SK-N-SH treated with all-trans-retinoic acid at 6 μM for 48 hours (cell line): ENCODE measurements at regions not wholly inside any gene's neighbourhood (a gene's known extent, or its start where the extent isn't known, plus 50 kb on each side); places are given as distances from the start of the nearest gene placed in this dataset.

Source experiments
- ARNTL ChIP-seq: fragments of 450-650 bp; formaldehyde crosslinking; IDR thresholded peaks from 2 replicates; pipeline ENCODE4 v1.5.0; 2020; ENCODE audit warnings: low read depth, mild to moderate bottlenecking, moderate library complexity, borderline replicate concordance
- BACH2 ChIP-seq: fragments of 250-450 bp; sonication (Bioruptor Pico); IDR thresholded peaks from 2 replicates; pipeline ENCODE4 v1.9.0; 2021; ENCODE audit warnings: mild to moderate bottlenecking, borderline replicate concordance
- ESRRG ChIP-seq: fragments of 250-450 bp; sonication (Bioruptor Pico); IDR thresholded peaks from 2 replicates; pipeline ENCODE4 v1.6.1; 2021; ENCODE audit warnings: mild to moderate bottlenecking
- GLIS3 ChIP-seq: fragments of 250-450 bp; sonication (Bioruptor Pico); IDR thresholded peaks from 2 replicates; pipeline ENCODE4 v1.5.0; 2020; ENCODE audit warnings: mild to moderate bottlenecking, moderate library complexity
- RARB ChIP-seq: fragments of 250-450 bp; sonication (Bioruptor Pico); IDR thresholded peaks from 2 replicates; pipeline ENCODE4 v1.8.0; 2021; ENCODE audit warnings: mild to moderate bottlenecking, moderate library complexity
- TSHZ2 ChIP-seq: fragments of 250-450 bp; sonication (Bioruptor Pico); IDR thresholded peaks from 2 replicates; pipeline ENCODE4 v1.5.0; 2020; ENCODE audit warnings: mild to moderate bottlenecking, moderate library complexity
- ZC3H10 ChIP-seq: fragments of 250-450 bp; sonication (Bioruptor Pico); IDR thresholded peaks from 2 replicates; pipeline ENCODE4 v1.5.1; 2021; ENCODE audit warnings: mild to moderate bottlenecking, moderate library complexity
- ZFP3 ChIP-seq: fragments of 250-450 bp; sonication (Bioruptor Pico); IDR thresholded peaks from 2 replicates; pipeline ENCODE4 v1.5.0; 2020; ENCODE audit warnings: mild to moderate bottlenecking, moderate library complexity
- ZFP30 ChIP-seq: fragments of 450-650 bp; formaldehyde crosslinking; IDR thresholded peaks from 2 replicates; pipeline ENCODE4 v1.5.0; 2022; ENCODE audit warnings: mild to moderate bottlenecking, moderate library complexity
- ZNF70 ChIP-seq: fragments of 450-650 bp; formaldehyde crosslinking; IDR thresholded peaks from 2 replicates; pipeline ENCODE4 v1.5.0; 2020; ENCODE audit warnings: mild to moderate bottlenecking, moderate library complexity
- ZNF8 ChIP-seq: fragments of 450-650 bp; formaldehyde crosslinking; IDR thresholded peaks from 2 replicates; pipeline ENCODE4 v1.5.0; 2020; ENCODE audit warnings: mild to moderate bottlenecking, moderate library complexity
- TF ChIP-seq, protein P1 (sequence below): fragments of 250-450 bp; sonication (Bioruptor Pico); IDR thresholded peaks from 2 replicates; pipeline ENCODE4 v1.5.1; 2020; ENCODE audit warnings: low read depth, mild to moderate bottlenecking, moderate library complexity

DNA sequence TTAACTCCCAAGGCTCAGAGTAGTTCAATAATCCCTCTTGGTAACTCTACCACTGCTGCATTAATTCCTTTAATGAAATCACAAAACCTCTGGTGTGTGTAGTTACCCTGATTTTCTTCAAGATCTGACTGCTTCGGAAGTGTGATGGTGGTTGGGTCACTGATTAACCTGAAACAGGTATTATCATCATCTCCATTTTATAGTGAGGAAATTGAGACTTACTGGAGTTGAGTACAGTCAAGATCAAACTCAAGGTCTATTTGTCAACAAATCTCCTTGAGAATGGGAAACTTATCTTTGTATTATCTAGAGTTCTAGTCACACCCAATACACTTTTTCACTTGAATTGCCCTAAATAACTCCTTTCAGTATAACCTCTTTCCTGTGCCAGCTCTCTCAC is 233.5 kb downstream of the BTG1 start:
- TF ChIP-seq TSHZ2 (CRISPR knock-in tag) (no peak), ZFP30 (CRISPR knock-in tag) (no peak), ZFP3 (CRISPR knock-in tag) (no peak), ESRRG (CRISPR knock-in tag) (no peak), ARNTL (CRISPR knock-in tag) (no peak), GLIS3 (no peak), RARB (CRISPR knock-in tag) (no peak), BACH2 (CRISPR knock-in tag) (no peak), ZNF70 (no peak), ZNF8 (no peak), ZC3H10 (CRISPR knock-in tag) (no peak)
- TF ChIP-seq, protein P1, sequence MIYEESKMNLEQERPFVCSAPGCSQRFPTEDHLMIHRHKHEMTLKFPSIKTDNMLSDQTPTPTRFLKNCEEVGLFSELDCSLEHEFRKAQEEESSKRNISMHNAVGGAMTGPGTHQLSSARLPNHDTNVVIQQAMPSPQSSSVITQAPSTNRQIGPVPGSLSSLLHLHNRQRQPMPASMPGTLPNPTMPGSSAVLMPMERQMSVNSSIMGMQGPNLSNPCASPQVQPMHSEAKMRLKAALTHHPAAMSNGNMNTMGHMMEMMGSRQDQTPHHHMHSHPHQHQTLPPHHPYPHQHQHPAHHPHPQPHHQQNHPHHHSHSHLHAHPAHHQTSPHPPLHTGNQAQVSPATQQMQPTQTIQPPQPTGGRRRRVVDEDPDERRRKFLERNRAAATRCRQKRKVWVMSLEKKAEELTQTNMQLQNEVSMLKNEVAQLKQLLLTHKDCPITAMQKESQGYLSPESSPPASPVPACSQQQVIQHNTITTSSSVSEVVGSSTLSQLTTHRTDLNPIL, result no peak
